ENCODE measurements at regions not wholly inside any gene's neighbourhood (a gene's known extent, or its start where the extent isn't known, plus 50 kb on each side); places are given as distances from the start of the nearest gene placed in this dataset.

- no peak for TF ChIP-seq CTCF (conservative IDR thresholded peaks at IDR 0.05)
- TF ChIP-seq EZH2 (IDR thresholded peaks at IDR 0.05; ENCODE audit: low read depth): no peak
Observed at GRCh38 chr11:134655189-134655989, 243.3 kb upstream of the B3GAT1 start.
